HG03280 (cell line): ENCODE measurements at regions not wholly inside any gene's neighbourhood (a gene's known extent, or its start where the extent isn't known, plus 50 kb on each side); places are given as distances from the start of the nearest gene placed in this dataset.

Experiments used
- ATAC-seq: cut with Tn5 transposase; IDR thresholded peaks from one replicate; pipeline ENCODE4 v1.9.1; 2021; ENCODE audit warnings: mild to moderate bottlenecking, moderate library complexity; ENCODE audit not compliant: unreplicated experiment

DNA sequence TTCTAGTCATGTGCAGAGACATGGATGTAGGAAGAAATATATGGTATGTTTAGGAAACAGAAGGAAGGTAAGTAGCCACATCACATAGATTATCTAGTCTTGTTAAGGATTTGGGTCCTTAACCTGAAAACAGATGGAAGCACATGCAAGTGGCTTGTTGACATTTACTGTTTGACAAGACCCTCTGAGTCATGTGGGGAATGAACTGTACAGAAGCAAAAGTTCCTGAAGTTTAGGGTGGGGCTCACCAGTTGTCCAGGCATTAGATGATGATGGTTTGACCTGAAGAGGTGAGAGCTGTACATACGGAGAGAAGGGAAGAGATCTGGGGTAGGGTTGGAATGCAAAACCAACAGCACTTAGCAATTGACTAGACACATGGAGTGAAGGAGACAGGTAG lies 281.1 kb upstream of the GRIP1 start:
- ATAC-seq, result no peak

- no peak for ATAC-seq
Observed at GRCh38 chr12:66960704-66961690, 282.1 kb upstream of the GRIP1 start.

DNA sequence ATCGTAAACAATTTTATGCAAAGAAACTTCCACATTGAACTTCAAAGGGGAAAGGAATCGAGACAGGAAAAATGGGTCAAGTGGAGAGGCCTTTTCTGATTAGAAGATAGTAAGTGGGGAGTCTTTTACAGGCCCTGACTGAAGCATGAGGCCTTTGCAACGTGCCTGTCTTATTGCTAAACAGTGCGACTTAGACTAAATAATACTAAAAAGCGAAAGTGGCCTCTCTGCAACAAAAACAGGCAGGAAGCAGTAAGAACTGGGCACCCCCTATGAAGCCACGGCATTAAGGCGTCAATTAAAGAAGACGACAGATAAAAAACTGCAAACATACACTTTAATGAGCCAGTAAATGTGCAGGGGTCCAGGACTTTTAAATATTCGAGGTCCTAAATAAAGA lies 283.4 kb upstream of the GRIP1 start:
- no peak for ATAC-seq

GRCh38 chr12:66963901-66964300 lies 285.0 kb upstream of the GRIP1 start:
- ATAC-seq, result no peak

DNA sequence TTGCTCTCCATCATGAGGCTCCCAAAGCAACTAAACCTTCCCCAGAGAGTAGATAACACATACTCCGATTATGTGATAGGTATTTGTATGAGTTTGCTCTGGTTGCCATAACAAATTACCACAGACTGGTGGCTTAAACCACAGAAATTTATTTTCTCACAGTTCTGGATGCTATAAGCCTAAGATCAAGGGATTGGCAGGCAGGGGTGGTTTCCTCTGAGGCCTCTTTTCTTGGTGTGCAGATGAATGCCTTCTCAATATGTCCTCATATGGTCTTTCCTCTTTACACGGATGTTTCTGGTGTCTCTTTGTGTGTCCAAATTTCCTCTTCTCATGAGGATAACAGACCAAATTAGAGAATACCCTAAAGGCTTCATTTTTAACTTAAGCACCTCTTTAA lies 285.8 kb upstream of the GRIP1 start:
- no peak for ATAC-seq

DNA sequence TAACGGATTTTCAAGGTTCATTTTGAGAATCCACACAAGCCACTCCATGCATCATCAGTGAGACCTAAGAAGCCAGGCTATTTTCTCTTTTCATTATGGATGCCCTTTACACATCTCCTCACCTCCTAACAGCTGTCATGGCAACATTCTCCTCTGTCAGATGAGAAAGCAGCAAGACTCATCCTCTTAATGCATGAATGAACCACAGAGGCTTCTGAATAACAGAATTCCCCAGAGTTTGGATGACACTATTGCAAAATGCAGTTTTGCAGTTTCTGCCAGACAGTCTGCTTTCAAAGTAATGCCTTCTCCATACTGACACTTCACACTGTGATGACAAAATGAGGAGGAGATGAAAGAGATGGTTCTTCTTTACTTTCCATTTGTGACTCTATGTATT lies 286.7 kb upstream of the GRIP1 start:
- no peak for ATAC-seq

- no peak for ATAC-seq
Observed at GRCh38 chr12:66971816-66972215, 292.9 kb upstream of the GRIP1 start.

DNA sequence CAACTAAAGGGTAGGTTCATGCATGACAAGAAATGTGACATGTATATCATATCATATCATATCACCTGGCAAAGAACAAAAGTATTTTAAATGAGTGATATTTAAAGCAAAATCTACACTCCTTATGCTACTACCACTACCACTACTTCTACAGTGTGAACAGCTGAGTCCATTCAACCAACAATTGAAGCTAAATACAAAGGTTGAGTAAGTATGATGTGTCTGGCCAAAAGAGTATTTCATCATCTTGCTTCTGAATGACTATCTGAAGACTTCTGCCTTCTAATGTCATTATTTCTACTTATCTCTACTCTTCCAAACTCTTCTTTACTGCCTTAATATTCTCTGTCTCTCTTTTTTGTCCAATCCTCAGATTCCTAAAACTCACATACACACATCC lies 292.6 kb upstream of the CAND1 start:
- ATAC-seq, result no peak

- no peak for ATAC-seq
Observed at GRCh38 chr12:66978802-66979201, 290.4 kb upstream of the CAND1 start.

DNA sequence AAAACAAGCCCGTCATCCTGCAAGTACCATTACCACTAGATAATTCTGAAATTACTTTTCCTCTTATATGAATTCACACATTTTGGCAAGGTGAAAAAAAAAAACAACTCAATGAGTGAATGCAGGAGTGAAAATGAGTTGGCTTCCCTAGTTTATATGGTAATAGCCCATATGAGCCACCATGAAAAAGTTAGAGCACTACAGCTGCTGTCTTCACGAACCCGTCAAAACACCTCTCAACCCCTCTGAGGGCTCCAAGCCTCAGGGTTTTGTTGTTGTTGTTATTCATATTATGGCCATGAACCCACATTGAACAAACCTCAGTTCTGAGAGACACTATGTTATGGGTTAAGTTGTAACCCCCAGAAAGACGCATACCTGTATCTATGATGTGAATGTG lies 289.9 kb upstream of the CAND1 start:
- ATAC-seq, result no peak

- ATAC-seq, result no peak
Observed at GRCh38 chr12:66984077-66984476, 285.1 kb upstream of the CAND1 start.

DNA sequence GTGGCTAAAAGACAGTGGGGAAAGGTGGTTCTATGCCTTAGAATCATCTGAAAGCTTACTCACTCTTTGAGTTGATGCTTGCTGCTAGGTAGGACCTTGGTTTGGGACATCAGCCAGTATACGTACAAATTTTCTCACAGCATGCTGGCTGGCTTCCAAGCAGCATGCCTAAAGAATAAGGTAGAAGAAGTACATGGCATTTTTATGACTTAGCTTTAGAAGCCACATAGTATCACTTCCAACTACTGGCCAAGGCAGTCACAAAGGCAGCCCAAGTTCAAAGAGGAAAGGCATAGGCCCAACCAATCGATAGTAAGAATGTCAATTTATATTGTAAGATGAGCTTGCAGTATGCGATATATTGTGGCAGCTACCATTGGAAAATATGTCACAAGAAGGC lies 284.2 kb upstream of the CAND1 start:
- no peak for ATAC-seq

- no peak for ATAC-seq
Observed at GRCh38 chr12:66999141-66999540, 270.0 kb upstream of the CAND1 start.

DNA sequence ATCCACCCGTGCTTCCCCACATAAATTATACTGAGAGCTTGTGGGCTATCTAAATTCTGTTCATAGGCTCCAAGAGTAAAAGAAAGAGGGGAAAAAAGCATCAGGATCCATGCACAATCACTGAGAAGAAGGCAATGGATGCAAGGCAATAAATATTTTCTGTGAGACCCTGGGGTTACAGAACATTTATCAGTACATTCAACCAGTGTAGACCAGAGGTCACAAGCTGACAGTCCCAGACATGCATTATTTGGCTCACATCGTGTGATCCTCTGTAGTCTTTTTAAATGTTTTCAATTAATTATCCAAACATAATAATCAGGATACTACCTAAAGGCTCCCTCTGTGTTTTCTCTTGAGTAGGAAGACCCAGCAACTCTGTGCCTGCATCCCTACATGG lies 267.9 kb upstream of the CAND1 start:
- no peak for ATAC-seq

GRCh38 chr12:67002720-67003119 lies 266.4 kb upstream of the CAND1 start:
- no peak for ATAC-seq

DNA sequence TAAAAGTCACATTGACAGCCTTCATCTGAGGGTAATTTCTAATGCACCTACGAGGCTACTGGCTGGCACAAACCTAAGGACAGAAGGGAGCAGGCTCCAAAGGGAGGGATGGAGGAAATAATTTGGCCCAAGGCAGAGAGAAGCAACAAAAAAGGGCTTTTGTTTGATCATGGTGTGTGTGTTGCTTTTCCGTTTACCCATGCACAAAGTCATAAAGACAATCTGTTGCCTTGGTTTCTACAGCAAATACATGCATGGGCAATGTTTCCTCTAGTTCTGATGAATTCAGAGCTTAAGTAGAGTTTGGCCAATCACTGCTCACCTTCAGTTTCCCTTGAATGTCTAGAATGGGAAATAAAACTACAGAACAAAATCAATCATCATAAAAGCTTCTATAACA lies 262.5 kb upstream of the CAND1 start:
- ATAC-seq, result no peak

DNA sequence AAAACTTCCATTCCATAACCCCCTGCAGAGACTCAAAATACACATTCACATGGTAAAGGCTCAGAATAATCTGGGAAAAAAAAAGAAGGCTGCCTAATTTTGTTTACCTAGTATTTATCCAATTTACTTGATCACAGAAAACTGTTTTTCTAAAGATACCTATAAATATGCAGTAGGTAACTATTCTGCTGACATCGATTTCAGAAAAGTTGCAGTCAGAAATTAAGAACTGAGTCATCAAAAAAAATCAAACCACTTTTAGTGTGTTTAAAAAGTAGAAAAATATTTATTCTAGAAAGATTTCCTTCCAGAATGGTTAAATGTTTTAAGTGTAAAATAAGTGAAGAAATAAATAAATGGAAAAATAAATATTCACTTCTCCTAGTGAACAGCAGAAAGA lies 254.5 kb upstream of the CAND1 start:
- no peak for ATAC-seq

GRCh38 chr12:67018105-67018504 lies 251.1 kb upstream of the CAND1 start:
- ATAC-seq, result no peak

GRCh38 chr12:67019070-67019469 lies 250.1 kb upstream of the CAND1 start:
- ATAC-seq, result no peak

DNA sequence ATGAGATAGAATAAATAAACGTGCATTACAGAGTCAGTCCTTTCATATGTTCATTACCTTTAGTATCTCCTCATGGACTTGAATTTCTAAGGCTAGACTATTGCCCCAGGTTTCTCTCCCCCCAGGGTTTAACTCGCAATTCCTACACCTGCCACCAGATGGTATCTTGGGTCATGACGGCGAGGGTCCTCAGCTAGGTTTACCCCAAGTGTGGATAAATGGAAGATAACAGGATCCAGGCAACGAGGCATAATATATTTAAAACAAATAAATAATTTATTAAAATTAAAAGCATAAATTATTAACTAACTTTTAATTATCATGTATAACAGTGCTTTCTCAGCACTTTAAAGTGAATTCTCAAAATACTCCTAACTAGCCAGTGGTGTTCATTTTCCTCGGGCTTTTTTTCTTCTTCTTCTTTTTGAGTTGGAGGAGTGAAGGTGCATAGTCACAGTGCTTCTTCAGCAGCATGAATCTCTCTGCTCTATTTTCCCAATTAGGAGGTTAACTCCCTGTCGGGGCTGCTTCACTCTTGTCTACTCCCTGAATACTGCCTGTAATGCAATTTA lies 243.5 kb upstream of the CAND1 start:
- peak; percentile 74 for ATAC-seq

DNA sequence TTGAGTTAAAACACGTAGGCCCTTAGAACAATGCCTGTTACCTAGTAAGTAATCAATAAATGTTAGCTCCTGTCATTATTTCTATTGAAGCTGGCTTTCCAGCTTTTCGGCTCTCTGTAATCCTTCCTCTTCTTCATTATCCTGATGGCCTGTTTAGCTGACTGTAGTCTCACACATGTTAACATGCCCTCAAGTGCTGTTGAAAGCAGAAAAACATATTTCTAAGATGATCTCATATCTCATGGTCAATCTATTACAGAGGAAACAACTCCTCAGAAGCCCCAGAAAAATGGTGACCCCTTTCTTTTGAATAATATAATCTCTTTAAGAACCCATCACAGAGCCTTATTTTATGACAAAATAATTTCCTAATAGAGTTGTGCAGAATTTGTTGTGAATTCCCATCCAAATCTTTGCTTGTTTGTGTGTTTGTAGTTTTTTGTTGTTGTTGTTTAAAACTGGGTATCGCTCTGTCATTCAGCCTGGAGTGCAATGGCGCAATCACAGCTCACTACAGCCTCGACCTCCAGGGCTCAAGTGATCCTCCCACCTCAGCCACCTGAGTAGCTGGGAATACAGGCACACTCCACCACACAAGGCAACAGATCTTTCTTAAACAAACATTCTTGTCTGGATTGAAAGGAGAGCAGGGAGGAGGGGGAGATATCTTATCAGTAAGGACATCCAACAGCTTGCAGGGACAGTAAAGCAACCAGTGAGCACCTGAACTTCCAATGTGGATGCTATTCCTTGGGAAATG lies 242.5 kb upstream of the CAND1 start:
- ATAC-seq, result no peak

DNA sequence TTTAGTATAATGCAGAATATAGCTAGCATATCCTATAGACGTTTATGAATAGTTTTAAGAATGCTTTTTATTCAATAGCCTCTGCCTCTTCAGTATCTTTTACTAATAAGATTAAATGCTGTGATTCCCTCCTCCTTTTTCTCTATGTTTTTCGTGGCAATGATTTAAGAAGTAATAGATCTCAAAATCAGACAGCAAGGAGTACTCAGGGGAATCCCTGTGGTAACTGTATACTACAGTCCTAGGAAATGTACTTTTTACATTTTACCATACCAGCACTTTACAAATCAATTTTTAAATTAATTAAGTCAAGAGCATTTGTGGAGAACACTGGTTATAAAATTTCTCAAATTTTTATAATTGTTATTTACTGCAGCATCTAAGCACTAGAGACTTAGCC lies 240.6 kb upstream of the CAND1 start:
- no peak for ATAC-seq
